ENCODE measurements at regions not wholly inside any gene's neighbourhood (a gene's known extent, or its start where the extent isn't known, plus 50 kb on each side); places are given as distances from the start of the nearest gene placed in this dataset.
"Not testable (repeated sequence)": the region's sequence is repeated elsewhere in the genome, so short reads cannot be mapped to it uniquely, and the experiment has no call there.

- DNase-seq, result not testable (repeated sequence)
Measured at GRCh38 chr20:30899370-30900079, 357.9 kb upstream of the DEFB115 start.

- DNase-seq, result not testable (repeated sequence)
Measured at GRCh38 chr20:30900080-30900719, 357.3 kb upstream of the DEFB115 start.

- not testable (repeated sequence) for DNase-seq
Measured at GRCh38 chr20:30905231-30905630, 352.2 kb upstream of the DEFB115 start.

- no peak for DNase-seq
Measured at GRCh38 chr20:30910937-30911725, 346.3 kb upstream of the DEFB115 start.

- DNase-seq, result not testable (repeated sequence)
Measured at GRCh38 chr20:30911832-30912660, 345.4 kb upstream of the DEFB115 start.

GRCh38 chr20:30912661-30913026 is 344.8 kb upstream of the DEFB115 start:
- DNase-seq, result not testable (repeated sequence)

- DNase-seq, result not testable (repeated sequence)
Measured at GRCh38 chr20:30916404-30916803, 341.1 kb upstream of the DEFB115 start.

- no peak for DNase-seq
Measured at GRCh38 chr20:30919514-30920188, 337.8 kb upstream of the DEFB115 start.

GRCh38 chr20:30921286-30922071 is 336.0 kb upstream of the DEFB115 start:
- no peak for DNase-seq

- DNase-seq, result no peak
Measured at GRCh38 chr20:30922129-30922528, 335.3 kb upstream of the DEFB115 start.

GRCh38 chr20:30937790-30938189 is 319.7 kb upstream of the DEFB115 start:
- DNase-seq, result no peak

- no peak for DNase-seq
Measured at GRCh38 chr20:30949761-30950160, 307.7 kb upstream of the DEFB115 start.

GRCh38 chr20:30951088-30951487 is 306.4 kb upstream of the DEFB115 start:
- not testable (repeated sequence) for DNase-seq

GRCh38 chr20:30956649-30957048 is 300.8 kb upstream of the DEFB115 start:
- DNase-seq, result not testable (repeated sequence)

GRCh38 chr20:30959208-30959607 is 298.3 kb upstream of the DEFB115 start:
- not testable (repeated sequence) for DNase-seq

GRCh38 chr20:30963591-30963990 is 293.9 kb upstream of the DEFB115 start:
- DNase-seq, result no peak

GRCh38 chr20:30975859-30976258 is 281.6 kb upstream of the DEFB115 start:
- not testable (repeated sequence) for DNase-seq

- no peak for DNase-seq
Measured at GRCh38 chr20:30985386-30985785, 272.1 kb upstream of the DEFB115 start.

Measured in occipital lobe (tissue), 1 donor.